Activated T-helper 1 cell treated with anti-CD3 and anti-CD28 coated beads, Interleukin-12 subunit alpha, Interleukin-12 subunit beta, Interleukin-2, Interleukin-4 antibody, amounts not matched to agents 30 ng/mL and 10 ng/mL and 1 ng/mL, durations not matched to agents 14 hours and 24 hours and 36 hours (primary cell): ENCODE measurements at regions not wholly inside any gene's neighbourhood (a gene's known extent, or its start where the extent isn't known, plus 50 kb on each side); places are given as distances from the start of the nearest gene placed in this dataset.

Experiments
- DNase-seq: peaks from one replicate; pipeline ENCODE4 v3.0.0; 2021; ENCODE audit warnings: low spot score
- H3K27ac Mint-ChIP-seq: one replicate; pipeline ENCODE4 v1.8.0; 2021; ENCODE audit warnings: mild to moderate bottlenecking, mixed read lengths
- H3K27me3 Mint-ChIP-seq: one replicate; pipeline ENCODE4 v1.8.0; 2022; ENCODE audit warnings: mild to moderate bottlenecking, moderate library complexity, mixed read lengths; ENCODE audit not compliant: insufficient read depth
- H3K36me3 Mint-ChIP-seq: one replicate; pipeline ENCODE4 v1.8.0; 2021; ENCODE audit warnings: low read depth, mixed read lengths
- H3K4me1 Mint-ChIP-seq: one replicate; pipeline ENCODE4 v1.8.0; 2021; ENCODE audit warnings: low read depth, mixed read lengths
- H3K4me3 Mint-ChIP-seq: one replicate; pipeline ENCODE4 v1.8.0; 2021; ENCODE audit warnings: mild to moderate bottlenecking, moderate library complexity, mixed read lengths
- H3K9me3 Mint-ChIP-seq: one replicate; pipeline ENCODE4 v1.8.0; 2021; ENCODE audit warnings: mixed read lengths
- intact Hi-C: fragments of 100-400 bp; cut with micrococcal nuclease; formaldehyde crosslinking; loops from one replicate; pipeline ENCODE4 v1.15.1; 2024

DNA sequence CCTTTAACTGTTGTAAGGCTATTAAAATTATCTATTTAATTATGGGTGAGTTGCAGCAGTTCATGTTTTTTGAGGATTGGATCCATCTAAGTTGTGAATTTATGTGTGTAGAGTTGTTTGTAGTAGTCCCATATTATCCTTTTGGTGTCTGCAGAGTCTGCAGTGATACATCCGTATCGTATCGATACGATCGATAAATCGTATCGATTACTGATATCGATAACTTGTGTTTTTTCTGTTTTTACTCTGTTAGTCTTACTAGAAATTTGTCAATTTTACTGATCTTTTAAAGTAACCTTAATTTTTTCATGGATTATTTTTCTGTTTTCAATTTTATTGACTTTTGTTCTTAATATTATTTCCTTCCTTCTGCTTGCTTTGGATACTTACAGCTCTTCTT, 462.5 kb upstream of the SOX5 start:
- Mint-ChIP-seq H3K27me3 (no peaks in the 10 kb centered on the region), H3K36me3 (no peaks in the 10 kb centered on the region), H3K4me3 (no peak overlapping the region), H3K4me1 (peaks cover 12% of the 10 kb centered on the region), H3K9me3 (no peaks in the 10 kb centered on the region), H3K27ac (no peak overlapping the region)
- intact Hi-C loops, result no loop called here
- no peak for DNase-seq

DNA sequence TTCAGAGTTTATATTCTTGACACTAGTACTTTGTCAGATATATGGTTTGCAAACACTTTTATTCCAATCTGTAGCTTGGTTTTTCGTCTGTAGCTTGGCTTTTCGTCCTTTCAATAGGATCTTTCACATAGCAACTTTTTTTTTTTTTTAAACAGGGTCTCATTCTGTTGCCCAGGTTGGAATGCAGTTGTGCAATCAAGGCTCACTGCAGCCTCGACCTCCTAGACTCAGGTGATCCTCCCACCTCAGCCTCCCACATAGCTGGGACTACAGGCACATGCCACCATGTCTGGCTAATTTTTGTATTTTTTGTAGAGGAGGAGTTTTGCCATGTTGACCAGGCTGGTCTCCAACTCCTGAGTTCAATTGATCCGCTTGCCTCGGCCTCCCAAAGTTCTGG, 460.4 kb upstream of the SOX5 start:
- Mint-ChIP-seq H3K27ac (no peak overlapping the region), H3K36me3 (no peaks in the 10 kb centered on the region), H3K4me1 (peaks cover 12% of the 10 kb centered on the region), H3K27me3 (no peaks in the 10 kb centered on the region), H3K9me3 (no peaks in the 10 kb centered on the region), H3K4me3 (no peak overlapping the region)
- intact Hi-C loops, result no loop called here
- DNase-seq, result no peak

DNA sequence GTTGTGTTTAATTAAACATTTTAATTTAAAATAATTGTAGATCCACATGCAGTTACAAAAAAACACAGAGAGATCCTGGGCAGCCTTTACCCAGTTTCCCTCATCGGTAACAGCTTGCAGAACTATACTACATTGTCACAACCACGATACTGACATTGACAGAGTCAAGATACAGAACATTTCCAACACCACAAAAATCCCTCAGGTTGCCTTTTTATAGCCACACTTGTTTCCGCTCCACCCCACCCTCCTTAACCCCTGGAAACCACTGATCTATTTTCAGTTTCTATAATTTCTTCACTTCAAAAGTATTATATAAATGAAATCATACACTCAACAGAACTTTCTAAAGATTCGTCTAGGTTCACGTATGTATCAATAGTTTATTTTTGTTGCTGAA, 458.8 kb upstream of the SOX5 start:
- intact Hi-C loops, result no loop called here
- no peaks in the 10 kb centered on the region for H3K36me3 Mint-ChIP-seq
- H3K9me3 Mint-ChIP-seq, result no peaks in the 10 kb centered on the region
- H3K27ac Mint-ChIP-seq, result no peak overlapping the region
- H3K4me1 Mint-ChIP-seq, result peaks cover 12% of the 10 kb centered on the region
- H3K4me3 Mint-ChIP-seq, result no peak overlapping the region
- no peak for DNase-seq
- no peaks in the 10 kb centered on the region for H3K27me3 Mint-ChIP-seq

DNA sequence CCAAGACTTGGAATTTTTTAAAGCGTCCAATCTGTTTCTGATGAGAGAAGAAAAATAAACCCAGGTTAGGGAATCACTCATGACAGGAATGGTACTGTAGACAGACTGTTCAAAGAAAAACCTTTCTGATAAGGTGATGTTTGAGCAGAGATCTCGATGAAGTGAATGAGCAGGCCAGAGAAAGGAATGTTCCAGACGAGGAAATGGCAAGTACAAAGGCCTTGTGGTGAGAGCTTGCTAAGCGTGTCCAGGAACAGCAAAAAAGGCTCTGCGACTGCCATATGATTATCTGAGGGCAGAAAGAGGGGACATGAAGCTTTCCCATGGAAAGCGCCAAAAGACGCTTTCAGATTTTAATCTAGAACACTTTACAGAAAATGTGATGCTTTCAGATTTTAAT, 458.4 kb upstream of the SOX5 start:
- H3K4me1 Mint-ChIP-seq, result peaks cover 12% of the 10 kb centered on the region
- no peak overlapping the region for H3K4me3 Mint-ChIP-seq
- DNase-seq, result no peak
- intact Hi-C loops, result no loop called here
- no peak overlapping the region for H3K27ac Mint-ChIP-seq
- no peaks in the 10 kb centered on the region for H3K36me3 Mint-ChIP-seq
- H3K27me3 Mint-ChIP-seq, result no peaks in the 10 kb centered on the region
- H3K9me3 Mint-ChIP-seq, result no peaks in the 10 kb centered on the region

DNA sequence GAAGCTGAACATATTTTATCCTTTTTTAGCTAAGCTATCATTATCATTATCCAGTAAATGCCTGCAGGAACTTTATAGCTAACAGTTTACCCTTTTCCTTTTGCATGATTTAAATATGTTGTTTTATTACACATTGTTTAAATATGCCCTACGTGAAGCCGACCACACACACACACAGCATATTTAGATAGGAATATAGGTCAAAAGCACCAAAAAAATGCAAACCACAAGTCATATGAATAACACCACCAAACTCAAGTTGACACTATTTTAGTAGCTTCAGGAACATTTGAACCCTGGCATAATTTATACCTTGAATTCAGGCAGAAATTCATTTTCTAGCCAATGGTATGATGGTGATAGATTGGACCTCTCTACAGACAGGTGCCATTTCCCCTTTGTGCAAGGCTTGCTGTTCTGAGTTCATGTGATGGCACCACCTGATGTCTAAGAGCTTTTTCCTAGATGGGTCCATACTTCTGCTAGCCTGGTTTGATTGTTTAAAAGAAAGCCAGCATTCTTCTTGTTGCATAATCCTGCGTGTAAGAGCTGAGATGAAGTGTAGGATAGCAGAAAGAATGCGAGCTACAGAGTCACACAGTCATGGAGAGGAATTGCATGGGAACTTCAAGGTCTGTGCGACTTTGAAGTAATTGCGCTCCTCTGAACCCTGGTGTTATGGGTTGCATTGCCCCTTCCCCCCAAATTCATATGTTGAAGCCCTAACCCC, 454.8 kb upstream of the SOX5 start:
- H3K36me3 Mint-ChIP-seq, result no peaks in the 10 kb centered on the region
- H3K4me1 Mint-ChIP-seq, result peaks cover 12% of the 10 kb centered on the region
- H3K27ac Mint-ChIP-seq, result no peak overlapping the region
- intact Hi-C loops, result no loop called here
- no peak for DNase-seq
- no peaks in the 10 kb centered on the region for H3K27me3 Mint-ChIP-seq
- no peaks in the 10 kb centered on the region for H3K9me3 Mint-ChIP-seq
- no peak overlapping the region for H3K4me3 Mint-ChIP-seq

DNA sequence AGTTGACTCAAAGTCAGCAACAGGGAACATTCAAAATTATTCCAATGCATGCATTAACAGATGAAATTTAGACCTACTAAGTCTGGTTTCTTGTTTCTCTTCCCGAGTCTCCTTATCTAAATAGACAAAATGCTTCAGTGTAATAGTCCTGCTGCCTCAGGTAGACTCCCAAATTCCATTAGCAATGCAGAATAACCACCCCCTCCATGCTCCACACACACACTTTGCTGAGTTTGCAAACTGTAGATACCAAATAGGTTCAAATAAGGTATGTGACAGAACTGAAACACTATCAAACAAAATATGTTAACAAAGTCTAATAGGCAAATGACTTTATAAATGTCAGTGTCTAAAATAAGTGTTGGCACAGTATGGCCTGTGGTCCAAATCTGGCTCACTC, 451.1 kb upstream of the SOX5 start:
- intact Hi-C loops, result no loop called here
- Mint-ChIP-seq H3K27ac (no peak overlapping the region), H3K27me3 (no peaks in the 10 kb centered on the region), H3K4me3 (no peak overlapping the region), H3K9me3 (no peaks in the 10 kb centered on the region), H3K36me3 (no peaks in the 10 kb centered on the region), H3K4me1 (no peaks in the 10 kb centered on the region)
- no peak for DNase-seq

DNA sequence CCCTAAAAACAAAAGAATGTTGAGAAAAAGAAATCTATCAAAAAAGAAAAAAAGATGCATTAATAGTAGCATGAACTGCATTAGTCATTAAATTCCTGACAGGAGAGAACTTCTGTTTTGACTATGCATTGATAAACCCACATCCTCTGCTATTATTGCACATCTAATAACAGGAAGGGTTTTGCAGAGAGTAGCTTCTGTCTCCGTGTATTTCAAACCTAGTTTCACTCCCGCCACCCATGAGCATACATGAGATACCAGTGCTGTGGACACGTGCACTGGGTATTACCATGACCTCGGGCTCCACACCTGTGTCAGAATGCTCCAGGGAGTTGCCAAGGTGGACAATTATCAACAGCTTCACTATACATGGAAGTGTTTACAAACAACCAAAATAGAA, 449.1 kb upstream of the SOX5 start:
- H3K9me3 Mint-ChIP-seq, result no peaks in the 10 kb centered on the region
- H3K4me1 Mint-ChIP-seq, result no peaks in the 10 kb centered on the region
- H3K27ac Mint-ChIP-seq, result no peak overlapping the region
- no peaks in the 10 kb centered on the region for H3K36me3 Mint-ChIP-seq
- intact Hi-C loops, result no loop called here
- no peak overlapping the region for H3K4me3 Mint-ChIP-seq
- DNase-seq, result no peak
- H3K27me3 Mint-ChIP-seq, result no peaks in the 10 kb centered on the region

DNA sequence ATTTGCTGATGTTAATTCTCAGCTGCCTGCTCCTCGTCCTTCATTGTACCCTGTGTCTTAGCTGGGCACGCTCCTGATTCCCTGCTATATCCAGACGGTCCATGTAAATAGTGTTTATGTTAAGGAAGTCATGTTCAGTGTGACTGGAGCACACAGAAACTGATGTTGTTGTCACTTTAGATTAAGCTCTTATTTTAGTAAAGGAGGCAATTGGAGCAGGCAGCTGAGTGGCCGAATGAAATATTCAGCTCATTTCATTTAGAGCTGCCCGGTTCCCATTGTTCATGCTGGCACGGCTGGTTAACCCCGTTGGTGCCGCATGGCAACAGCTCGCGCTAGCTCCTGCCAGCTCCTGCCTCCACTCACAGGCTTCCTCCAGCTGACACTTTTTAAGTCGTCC, 446.8 kb upstream of the SOX5 start:
- no peak overlapping the region for H3K4me3 Mint-ChIP-seq
- intact Hi-C loops, result no loop called here

DNA sequence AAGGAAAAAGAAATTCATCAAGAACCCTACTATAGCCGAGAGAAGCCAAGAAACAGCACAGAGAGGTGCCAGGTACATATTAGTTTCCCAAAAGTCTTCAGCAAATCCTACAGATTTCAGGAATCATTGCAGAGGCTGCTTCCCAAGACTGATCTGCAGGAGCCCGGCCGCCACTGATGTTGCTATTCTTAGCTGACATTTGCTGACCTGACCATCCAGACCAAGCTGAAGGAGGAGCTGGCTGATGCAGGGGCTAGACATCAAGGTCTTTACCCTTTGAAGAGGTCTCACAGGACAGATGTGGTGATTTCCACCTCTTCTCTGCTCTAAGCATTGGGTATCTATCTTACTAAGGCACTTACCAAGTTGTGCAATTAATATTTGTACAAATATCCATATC, 444.8 kb upstream of the SOX5 start:
- Mint-ChIP-seq H3K36me3 (no peaks in the 10 kb centered on the region), H3K27me3 (no peaks in the 10 kb centered on the region), H3K4me1 (no peaks in the 10 kb centered on the region), H3K27ac (no peak overlapping the region), H3K9me3 (peaks cover 14% of the 10 kb centered on the region), H3K4me3 (no peak overlapping the region)
- no peak for DNase-seq
- intact Hi-C loops, result no loop called here

More for the DNA sequence above, 446.8 kb upstream of the SOX5 start:
- DNase-seq, result no peak
- H3K27me3 Mint-ChIP-seq, result no peaks in the 10 kb centered on the region
- no peak overlapping the region for H3K27ac Mint-ChIP-seq
- H3K9me3 Mint-ChIP-seq, result peaks cover 5% of the 10 kb centered on the region
- no peaks in the 10 kb centered on the region for H3K36me3 Mint-ChIP-seq
- no peaks in the 10 kb centered on the region for H3K4me1 Mint-ChIP-seq

DNA sequence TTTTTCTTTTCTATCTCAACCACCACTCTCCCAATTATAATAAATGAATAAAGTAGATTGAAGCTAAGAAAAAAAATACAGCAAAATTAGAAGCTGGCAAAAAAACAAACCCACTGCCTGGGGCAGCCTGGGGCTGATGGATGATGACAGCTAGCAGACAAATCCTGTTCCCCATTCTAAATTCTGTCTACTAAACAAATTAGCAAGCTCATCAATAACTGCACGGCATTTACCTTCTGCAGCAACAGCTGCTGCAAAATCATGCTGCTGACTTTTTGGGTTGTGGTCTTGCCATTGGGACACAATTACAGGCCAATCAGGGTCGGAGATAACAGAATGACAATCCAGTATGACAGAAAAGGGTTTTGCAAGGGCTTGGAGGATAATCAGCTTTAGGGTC, 443.6 kb upstream of the SOX5 start:
- no peak overlapping the region for H3K27ac Mint-ChIP-seq
- no peaks in the 10 kb centered on the region for H3K27me3 Mint-ChIP-seq
- H3K36me3 Mint-ChIP-seq, result no peaks in the 10 kb centered on the region
- no peaks in the 10 kb centered on the region for H3K4me1 Mint-ChIP-seq
- H3K9me3 Mint-ChIP-seq, result peaks cover 14% of the 10 kb centered on the region
- no peak overlapping the region for H3K4me3 Mint-ChIP-seq
- intact Hi-C loops, result no loop called here
- no peak for DNase-seq

DNA sequence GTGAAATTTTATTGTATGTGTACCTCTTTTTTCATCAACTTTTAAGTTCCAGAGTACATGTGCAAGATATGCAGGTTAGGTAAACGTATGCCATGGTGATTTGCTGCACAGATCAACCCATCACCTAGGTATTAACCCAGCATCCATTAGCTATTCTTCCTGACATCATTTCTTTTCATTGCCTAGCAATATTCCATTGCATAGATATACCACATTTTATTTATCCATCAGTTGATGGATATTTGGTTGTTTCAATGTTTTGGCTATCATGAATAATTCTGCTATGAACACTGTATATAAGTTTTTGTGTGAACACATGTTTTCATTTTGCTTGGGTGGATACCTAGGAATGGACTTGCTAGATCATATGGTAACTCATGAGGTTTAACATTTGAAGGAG, 439.9 kb upstream of the SOX5 start:
- intact Hi-C loops, result no loop called here
- peaks cover 14% of the 10 kb centered on the region for H3K9me3 Mint-ChIP-seq
- no peaks in the 10 kb centered on the region for H3K27me3 Mint-ChIP-seq
- H3K36me3 Mint-ChIP-seq, result no peaks in the 10 kb centered on the region
- no peaks in the 10 kb centered on the region for H3K4me1 Mint-ChIP-seq
- no peak overlapping the region for H3K27ac Mint-ChIP-seq
- no peak for DNase-seq
- H3K4me3 Mint-ChIP-seq, result no peak overlapping the region

DNA sequence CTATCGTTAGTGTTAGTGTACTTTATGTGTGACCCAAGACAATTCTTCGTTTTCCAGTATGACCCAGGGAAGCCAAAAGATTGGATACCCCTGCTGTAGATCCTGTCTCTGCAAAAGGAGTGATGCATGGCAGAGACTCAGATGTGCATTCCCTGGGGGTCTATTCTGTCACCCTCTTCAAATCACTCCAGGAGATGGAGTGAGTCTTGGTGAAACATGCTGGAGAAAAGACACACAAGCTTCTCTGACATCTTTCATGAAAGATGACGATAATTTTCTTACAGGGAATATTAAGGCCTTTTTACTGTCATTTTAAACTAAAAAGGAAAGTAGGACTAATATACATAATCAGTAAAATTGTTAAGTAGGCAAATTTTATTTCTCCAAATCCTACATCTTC, 437.9 kb upstream of the SOX5 start:
- Mint-ChIP-seq H3K27me3 (no peaks in the 10 kb centered on the region), H3K4me1 (no peaks in the 10 kb centered on the region), H3K9me3 (peaks cover 24% of the 10 kb centered on the region), H3K27ac (no peak overlapping the region), H3K36me3 (no peaks in the 10 kb centered on the region), H3K4me3 (no peak overlapping the region)
- DNase-seq, result no peak
- intact Hi-C loops, result no loop called here

DNA sequence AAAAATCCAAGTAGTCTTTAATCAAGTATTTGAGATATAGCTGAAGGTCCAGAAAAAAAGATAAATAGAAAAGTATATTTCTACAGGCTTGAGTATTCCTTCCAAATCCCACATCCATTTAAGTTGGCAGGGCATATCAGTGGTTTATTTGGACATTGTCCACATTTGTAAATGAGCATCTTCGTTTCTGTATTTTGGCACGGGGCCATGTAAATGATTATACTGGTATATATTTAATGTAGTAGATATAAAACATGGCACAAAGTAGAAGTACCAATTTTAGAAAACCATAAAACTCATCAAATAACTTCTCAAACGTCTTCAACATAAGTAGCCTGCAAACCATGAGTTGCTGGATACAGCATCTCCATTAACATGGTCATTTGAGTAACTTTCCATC, 437.4 kb upstream of the SOX5 start:
- Mint-ChIP-seq H3K36me3 (no peaks in the 10 kb centered on the region), H3K4me1 (no peaks in the 10 kb centered on the region), H3K9me3 (peaks cover 23% of the 10 kb centered on the region), H3K27me3 (no peaks in the 10 kb centered on the region), H3K27ac (no peak overlapping the region), H3K4me3 (no peak overlapping the region)
- intact Hi-C loops, result no loop called here
- no peak for DNase-seq

DNA sequence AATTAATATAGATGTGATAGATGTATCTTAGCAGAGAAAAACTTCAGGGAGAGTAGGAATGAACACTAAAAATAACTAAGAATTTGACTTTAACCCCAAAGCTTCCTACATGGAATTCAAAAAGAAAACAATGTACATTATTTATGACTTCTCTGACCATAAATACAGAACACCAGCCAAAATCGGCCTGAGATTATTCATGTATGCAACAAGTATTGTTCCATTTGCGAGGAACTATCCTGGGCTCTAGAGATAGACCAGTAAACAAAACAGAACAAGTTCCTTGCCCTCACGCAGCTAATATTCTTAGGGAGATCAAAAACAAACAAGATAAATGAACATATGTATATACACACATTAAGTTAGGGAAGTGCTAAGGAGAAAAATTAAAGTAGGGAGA, 432.3 kb upstream of the SOX5 start:
- Mint-ChIP-seq H3K9me3 (peaks cover 19% of the 10 kb centered on the region), H3K4me1 (no peaks in the 10 kb centered on the region), H3K4me3 (no peak overlapping the region), H3K27ac (no peak overlapping the region), H3K36me3 (no peaks in the 10 kb centered on the region), H3K27me3 (no peaks in the 10 kb centered on the region)
- intact Hi-C loops, result no loop called here
- DNase-seq, result no peak
